Neuronal stem cell (in vitro differentiated cells): ENCODE measurements at regions not wholly inside any gene's neighbourhood (a gene's known extent, or its start where the extent isn't known, plus 50 kb on each side); places are given as distances from the start of the nearest gene placed in this dataset.

Experiments
- DNase-seq: peaks from one replicate; pipeline ENCODE4 v3.0.0-alpha.2; 2013; ENCODE audit warnings: low spot score
- H2AFZ ChIP-seq: one replicate; pipeline ENCODE4 v1.6.1; 2013; ENCODE audit warnings: mild to moderate bottlenecking, low read length, inconsistent platforms
- H2AK5ac ChIP-seq: 2 replicates; pipeline ENCODE4 v1.6.1; 2013; ENCODE audit warnings: low read depth, mild to moderate bottlenecking, inconsistent platforms, low read length, moderate library complexity, mixed read lengths
- H2BK120ac ChIP-seq: 2 replicates; pipeline ENCODE4 v1.6.1; 2013; ENCODE audit warnings: low read depth, mild to moderate bottlenecking, inconsistent platforms, low read length, moderate library complexity, mixed read lengths
- H2BK12ac ChIP-seq: one replicate; pipeline ENCODE4 v1.6.1; 2013; ENCODE audit warnings: low read length, inconsistent platforms
- H2BK15ac ChIP-seq: 2 replicates; pipeline ENCODE4 v1.6.1; 2013; ENCODE audit warnings: mild to moderate bottlenecking, low read length, inconsistent platforms, mixed read lengths
- H2BK5ac ChIP-seq: one replicate; pipeline ENCODE4 v1.6.1; 2013; ENCODE audit warnings: inconsistent platforms, mild to moderate bottlenecking, low read length, moderate library complexity
- H3K14ac ChIP-seq: one replicate; pipeline ENCODE4 v1.6.1; 2013; ENCODE audit warnings: low read length, inconsistent platforms
- H3K18ac ChIP-seq: 2 replicates; pipeline ENCODE4 v1.6.1; 2013; ENCODE audit warnings: low read length, inconsistent platforms
- H3K23ac ChIP-seq: 2 replicates; pipeline ENCODE4 v1.6.1; 2013; ENCODE audit warnings: low read depth, mild to moderate bottlenecking, mixed read lengths, low read length, inconsistent platforms; ENCODE audit not compliant: poor library complexity
- H3K27ac ChIP-seq: replicated peaks from 3 replicates; pipeline ENCODE4 v1.5.1; 2013; ENCODE audit warnings: low read length, inconsistent platforms
- H3K27me3 ChIP-seq, 3 experiments: 2 replicates each; pipeline ENCODE4 v1.6.1; 2013; ENCODE audit warnings: low read length in 3 of 3, mild to moderate bottlenecking in 2 of 3, inconsistent platforms in 1 of 3, low read depth in 1 of 3, mixed read lengths in 1 of 3, moderate library complexity in 1 of 3; ENCODE audit not compliant: control insufficient read depth in 3 of 3, insufficient read depth in 3 of 3
- H3K36me3 ChIP-seq, 2 donors: replicated peaks in 1 of 2; 2 replicates each; pipeline ENCODE4 v1.6.1; 2013; ENCODE audit warnings: low read length in 2 of 2; ENCODE audit not compliant: control insufficient read depth in 2 of 2, insufficient read depth in 2 of 2
- H3K4ac ChIP-seq: 2 replicates; pipeline ENCODE4 v1.6.1; 2013; ENCODE audit warnings: inconsistent platforms, mild to moderate bottlenecking, low read length, moderate library complexity
- H3K4me1 ChIP-seq, 2 donors: 1 replicate in 1 of 2; 2 replicates in 1 of 2; pipeline ENCODE4 v1.6.1; 2013; ENCODE audit warnings: low read length in 2 of 2, low read depth in 1 of 2; ENCODE audit not compliant: control insufficient read depth in 2 of 2, insufficient read depth in 1 of 2
- H3K4me2 ChIP-seq: one replicate; pipeline ENCODE4 v1.6.1; 2013; ENCODE audit warnings: mild to moderate bottlenecking, low read length, inconsistent platforms; ENCODE audit not compliant: insufficient read depth, poor library complexity, severe bottlenecking
- H3K4me3 ChIP-seq, 2 donors: 2 replicates each; pipeline ENCODE4 v1.5.1; 2013; ENCODE audit warnings: low read length in 2 of 2, mild to moderate bottlenecking in 2 of 2, inconsistent platforms in 1 of 2, moderate library complexity in 1 of 2
- H3K79me1 ChIP-seq: one replicate; pipeline ENCODE4 v1.6.1; 2013; ENCODE audit warnings: low read depth, mild to moderate bottlenecking, inconsistent platforms, low read length, moderate library complexity
- H3K9ac ChIP-seq: one replicate; pipeline ENCODE4 v1.6.1; 2013; ENCODE audit warnings: mild to moderate bottlenecking, low read depth, low read length, inconsistent platforms; ENCODE audit not compliant: poor library complexity
- H3K9me3 ChIP-seq, 2 donors: replicated peaks in 1 of 2; 2 replicates each; pipeline versions ENCODE3 to v1.6.1; 2013; ENCODE audit warnings: low read length in 2 of 2, mild to moderate bottlenecking in 2 of 2, inconsistent platforms in 1 of 2, low read depth in 1 of 2, mixed read lengths in 1 of 2, moderate library complexity in 1 of 2; ENCODE audit not compliant: control insufficient read depth in 2 of 2, insufficient read depth in 1 of 2
- H4K8ac ChIP-seq: one replicate; pipeline ENCODE4 v1.6.1; 2013; ENCODE audit warnings: low read depth, mild to moderate bottlenecking, inconsistent platforms, low read length, moderate library complexity
- H4K91ac ChIP-seq: one replicate; pipeline ENCODE4 v1.6.1; 2013; ENCODE audit warnings: low read length, low read depth, mild to moderate bottlenecking, inconsistent platforms; ENCODE audit not compliant: poor library complexity
- WGBS, 2 donors: extraction: QIAGEN DNeasy Blood & Tissue Kit; methylation state at CpG; one replicate each; pipeline ENCODE4 v1.1.7; 2013; ENCODE audit warnings: missing lambda C conversion rate in 2 of 2, mixed read lengths in 1 of 2; ENCODE audit not compliant: insufficient read length in 2 of 2, insufficient replicate concordance in 1 of 2; ENCODE audit errors: extremely low coverage in 2 of 2; 5-methylcytosine and 5-hydroxymethylcytosine counted together

- Histone ChIP-seq H4K91ac (no peak overlapping the region), H3K36me3 (no peaks in the 10 kb centered on the region), H3K4me2 (no peak overlapping the region), H2AFZ (no peak overlapping the region), H3K9ac (no peak overlapping the region), H2BK5ac (no peak overlapping the region), H2AK5ac (no peak overlapping the region), H3K79me1 (no peaks in the 10 kb centered on the region), H3K27me3 (no peaks in the 10 kb centered on the region), H2BK15ac (no peak overlapping the region), H2BK12ac (no peak overlapping the region), H3K23ac (no peak overlapping the region), H3K9me3 (no peaks in the 10 kb centered on the region), H3K14ac (no peak overlapping the region), H2BK120ac (no peak overlapping the region), H3K4me1 (no peaks in the 10 kb centered on the region), H3K18ac (no peak overlapping the region), H3K27ac (no peak overlapping the region), H3K4me3 (no peak overlapping the region), H4K8ac (no peak overlapping the region), H3K4ac (no peak overlapping the region)
- no CpG with 5 or more reads among the region's 1 CpG for WGBS, 2 donors
- DNase-seq, result no peak
Observed at GRCh38 chr1:238955934-238956333, 430.4 kb upstream of the CHRM3 start.

- Histone ChIP-seq H3K4me1 (no peaks in the 10 kb centered on the region), H4K8ac (no peak overlapping the region), H2BK120ac (no peak overlapping the region), H4K91ac (no peak overlapping the region), H3K23ac (no peak overlapping the region), H2BK5ac (no peak overlapping the region), H3K14ac (no peak overlapping the region), H3K9ac (no peak overlapping the region), H3K36me3 (no peaks in the 10 kb centered on the region), H3K9me3 (no peaks in the 10 kb centered on the region), H3K27ac (no peak overlapping the region), H2BK15ac (no peak overlapping the region), H2AK5ac (no peak overlapping the region), H3K79me1 (no peaks in the 10 kb centered on the region), H2BK12ac (no peak overlapping the region), H3K18ac (no peak overlapping the region), H3K4me3 (no peak overlapping the region), H3K4ac (no peak overlapping the region), H2AFZ (no peak overlapping the region), H3K27me3 (no peaks in the 10 kb centered on the region), H3K4me2 (no peak overlapping the region)
- no peak for DNase-seq
- WGBS, 2 donors, result no CpG with 5 or more reads among the region's 2 CpGs
Observed at GRCh38 chr1:238954865-238955264, 431.5 kb upstream of the CHRM3 start.

GRCh38 chr1:238953448-238954010 lies 432.8 kb upstream of the CHRM3 start:
- Histone ChIP-seq H3K4ac (no peak overlapping the region), H3K4me3 (no peak overlapping the region), H3K23ac (no peak overlapping the region), H3K14ac (no peak overlapping the region), H4K8ac (no peak overlapping the region), H3K36me3 (no peaks in the 10 kb centered on the region), H2BK120ac (no peak overlapping the region), H3K79me1 (no peaks in the 10 kb centered on the region), H2BK15ac (no peak overlapping the region), H2BK12ac (no peak overlapping the region), H2AFZ (no peak overlapping the region), H3K9me3 (no peaks in the 10 kb centered on the region), H3K27ac (no peak overlapping the region), H3K4me1 (no peaks in the 10 kb centered on the region), H2AK5ac (no peak overlapping the region), H3K4me2 (no peak overlapping the region), H2BK5ac (no peak overlapping the region), H3K18ac (no peak overlapping the region), H3K9ac (no peak overlapping the region), H4K91ac (no peak overlapping the region), H3K27me3 (no peaks in the 10 kb centered on the region)
- no peak for DNase-seq
- no CpG with 5 or more reads among the region's 5 CpGs for WGBS, 2 donors

- no peak overlapping the region for H3K27ac ChIP-seq
- H3K4ac ChIP-seq, result no peak overlapping the region
- H2BK5ac ChIP-seq, result no peak overlapping the region
- H2BK12ac ChIP-seq, result no peak overlapping the region
- no CpG with 5 or more reads among the region's 6 CpGs for WGBS, 2 donors
- no peaks in the 10 kb centered on the region for H3K27me3 ChIP-seq
- no peak overlapping the region for H4K8ac ChIP-seq
- no peak overlapping the region for H3K14ac ChIP-seq
- no peaks in the 10 kb centered on the region for H3K9me3 ChIP-seq
- no peak overlapping the region for H3K4me2 ChIP-seq
- H4K91ac ChIP-seq, result no peak overlapping the region
- DNase-seq, result no peak
- no peak overlapping the region for H2BK120ac ChIP-seq
- no peak overlapping the region for H3K23ac ChIP-seq
- no peak overlapping the region for H2AK5ac ChIP-seq
- H3K79me1 ChIP-seq, result no peaks in the 10 kb centered on the region
- H2BK15ac ChIP-seq, result no peak overlapping the region
- H3K36me3 ChIP-seq, result no peaks in the 10 kb centered on the region
- H3K4me3 ChIP-seq, result no peak overlapping the region
- H2AFZ ChIP-seq, result no peak overlapping the region
- no peak overlapping the region for H3K18ac ChIP-seq
- H3K4me1 ChIP-seq, result no peaks in the 10 kb centered on the region
- H3K9ac ChIP-seq, result no peak overlapping the region
Observed at GRCh38 chr1:238951809-238952208, 434.6 kb upstream of the CHRM3 start.
